Stimulated activated CD4-positive, alpha-beta T cell treated with anti-CD3 and anti-CD28 coated beads, Interleukin-12 subunit alpha, Interleukin-12 subunit beta, amount 100 ng/mL, for 48 hours (primary cell): ENCODE measurements at regions not wholly inside any gene's neighbourhood (a gene's known extent, or its start where the extent isn't known, plus 50 kb on each side); places are given as distances from the start of the nearest gene placed in this dataset.

Source experiments
- DNase-seq, 3 donors: peaks; one replicate each; pipeline ENCODE4 v3.0.0-alpha.2; 2020; ENCODE audit warnings: low read depth in 2 of 3, low spot score in 1 of 3

DNA sequence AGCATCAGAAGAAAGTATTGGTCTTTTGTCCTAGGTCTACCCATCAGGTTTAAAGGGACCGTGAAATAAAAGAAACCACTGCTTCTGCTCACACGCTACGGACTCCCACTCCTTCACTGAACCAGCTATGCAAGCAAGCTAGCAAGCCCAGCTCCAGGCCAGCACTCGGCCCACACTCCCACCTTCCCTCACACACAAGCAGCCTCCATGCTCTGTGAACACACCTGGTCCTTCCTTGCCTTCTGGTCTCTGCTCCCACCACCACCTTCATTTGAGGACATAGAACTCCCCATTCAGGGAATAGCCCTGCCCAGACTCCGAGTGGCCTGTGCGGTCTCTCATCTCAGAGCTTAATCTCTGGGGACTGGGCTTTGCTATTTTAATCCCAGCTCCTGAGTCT lies 436.4 kb upstream of the CDH4 start:
- no peak for DNase-seq

DNA sequence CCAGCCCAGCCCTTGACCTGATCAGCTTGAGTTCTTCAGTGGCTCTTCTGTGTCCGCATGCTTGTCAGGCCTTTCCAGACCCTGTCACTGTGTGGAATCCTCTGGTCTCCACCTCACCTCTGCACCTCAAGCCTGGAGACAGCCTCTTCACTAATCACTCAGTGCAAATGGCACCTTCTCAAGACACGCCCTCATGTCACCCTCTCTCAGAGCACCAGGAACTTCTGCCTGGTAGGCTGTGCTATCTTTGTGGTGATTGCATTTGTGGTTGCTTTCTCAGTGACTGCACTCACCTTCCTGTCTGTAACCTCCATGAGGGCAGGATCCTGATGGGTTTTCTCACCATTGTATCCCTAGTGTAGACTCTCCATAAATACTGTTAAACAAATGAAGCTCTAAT lies 435.2 kb upstream of the CDH4 start:
- DNase-seq: no peak

DNA sequence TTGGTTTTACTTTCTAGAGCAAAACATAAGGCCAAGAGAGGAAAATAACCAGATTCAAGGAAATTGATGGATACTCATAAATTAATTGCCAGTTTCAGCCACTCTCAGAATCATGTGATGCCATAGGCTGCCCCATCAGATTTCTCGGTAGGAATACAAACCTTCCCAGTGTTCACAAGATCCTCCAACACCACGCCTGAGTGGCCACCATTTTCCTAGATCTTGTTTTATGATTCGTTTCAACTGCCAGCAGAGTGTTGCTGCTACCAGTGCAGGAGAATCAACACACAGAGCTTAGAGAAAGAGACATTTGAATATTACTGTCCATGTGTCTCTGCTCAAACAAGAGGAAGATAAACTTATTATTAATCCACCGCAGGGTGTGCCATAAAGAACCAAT lies 434.2 kb upstream of the CDH4 start:
- no peak for DNase-seq

DNA sequence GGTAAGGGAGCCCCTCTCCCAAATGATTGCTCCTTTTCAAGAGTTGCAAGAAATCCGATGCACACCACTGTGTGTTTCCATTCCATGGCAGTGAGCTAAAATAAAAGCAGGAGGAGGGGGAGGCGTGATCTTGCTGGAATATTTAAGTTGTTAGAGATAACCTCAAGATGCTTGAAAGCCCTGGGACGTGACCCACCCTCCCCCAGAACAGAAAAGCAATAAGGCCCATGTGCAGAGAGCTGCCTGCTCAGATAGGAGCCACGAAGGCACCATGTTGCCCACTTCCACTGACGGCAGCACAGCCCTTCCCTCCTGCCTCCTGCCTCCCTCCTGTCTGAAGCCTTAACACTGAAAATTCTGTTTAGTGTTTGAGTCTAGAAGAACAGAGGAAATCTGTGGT lies 432.6 kb upstream of the CDH4 start:
- no peak for DNase-seq

DNA sequence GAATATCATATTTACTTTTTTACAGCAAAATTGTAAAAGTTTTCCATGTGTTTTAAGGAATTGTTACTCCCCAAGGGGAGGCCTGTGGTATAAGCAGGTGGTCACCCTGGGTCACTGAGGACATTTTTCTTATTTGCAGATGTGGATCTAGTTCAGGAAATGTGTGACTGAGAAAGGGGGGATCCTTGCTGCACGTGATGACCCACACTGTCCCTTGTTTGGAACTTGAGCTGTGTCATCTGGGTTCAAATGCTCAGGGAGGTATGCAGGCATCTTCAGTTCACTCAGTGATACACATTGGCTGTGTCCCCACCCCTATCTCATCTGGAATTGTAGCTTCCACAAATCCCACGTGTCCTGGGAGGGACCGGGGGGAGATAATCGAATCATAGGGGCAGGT lies 431.9 kb upstream of the CDH4 start:
- DNase-seq: no peak

DNA sequence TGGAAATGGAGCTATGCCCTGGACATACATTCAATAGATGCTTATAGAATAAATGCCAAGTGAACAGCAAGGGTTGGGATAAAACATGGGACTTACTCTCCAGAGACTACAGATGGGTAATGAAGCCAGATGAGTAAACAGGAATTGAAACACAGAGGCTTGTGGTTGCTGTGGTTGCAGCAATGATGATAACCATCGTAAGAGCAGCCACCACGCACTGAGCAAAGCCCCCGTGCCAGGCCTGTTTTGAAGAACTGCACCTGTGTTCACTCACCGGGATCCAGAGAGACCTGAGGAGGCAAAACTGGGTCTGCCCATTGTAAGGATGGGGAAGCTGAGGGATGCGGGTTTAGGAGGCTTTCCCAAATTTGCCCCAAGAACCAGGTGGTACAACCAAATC lies 431.1 kb upstream of the CDH4 start:
- no peak for DNase-seq

DNA sequence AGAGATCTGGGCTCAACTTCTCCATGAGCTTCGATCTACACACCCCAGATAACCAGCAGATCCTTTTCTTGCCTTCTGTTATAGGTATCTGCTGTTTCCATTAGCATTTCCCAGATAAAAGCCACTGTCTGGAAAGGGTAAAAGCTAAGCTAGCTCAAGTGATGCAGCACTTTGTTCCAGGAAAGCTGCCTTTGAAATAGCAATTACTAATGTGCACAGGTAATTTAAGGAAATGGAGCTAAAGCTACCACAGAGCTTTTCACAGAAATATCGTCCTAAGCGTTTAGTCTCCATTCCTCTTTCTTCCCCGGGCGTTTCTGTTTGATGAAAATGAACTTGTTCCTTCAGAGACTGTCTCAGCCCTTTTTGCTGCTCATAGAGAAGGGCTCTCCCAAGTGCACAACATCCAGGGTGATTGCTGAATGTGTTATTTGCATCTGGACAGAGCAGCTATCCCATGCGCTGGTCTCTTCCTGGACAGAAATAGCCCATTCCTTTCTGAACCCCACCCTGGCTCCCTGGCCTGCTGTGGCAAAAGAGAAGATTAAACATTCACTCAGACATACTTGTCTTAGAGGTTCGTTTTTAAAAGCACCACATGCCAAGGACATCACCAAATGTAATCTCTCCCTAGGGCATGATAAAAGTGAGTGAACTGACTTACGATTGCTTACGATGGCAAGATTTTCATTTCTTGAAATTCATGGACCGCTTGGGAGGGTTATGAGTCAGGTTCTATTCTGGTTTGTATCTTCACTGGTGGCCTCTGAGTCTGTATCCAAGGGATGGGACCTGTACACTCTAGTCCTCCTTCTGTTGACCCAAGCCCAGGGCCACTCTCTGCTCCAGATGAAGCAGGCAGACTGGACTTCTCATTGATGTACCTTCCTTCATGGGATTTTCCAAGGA lies 429.1 kb upstream of the CDH4 start:
- no peak for DNase-seq

DNA sequence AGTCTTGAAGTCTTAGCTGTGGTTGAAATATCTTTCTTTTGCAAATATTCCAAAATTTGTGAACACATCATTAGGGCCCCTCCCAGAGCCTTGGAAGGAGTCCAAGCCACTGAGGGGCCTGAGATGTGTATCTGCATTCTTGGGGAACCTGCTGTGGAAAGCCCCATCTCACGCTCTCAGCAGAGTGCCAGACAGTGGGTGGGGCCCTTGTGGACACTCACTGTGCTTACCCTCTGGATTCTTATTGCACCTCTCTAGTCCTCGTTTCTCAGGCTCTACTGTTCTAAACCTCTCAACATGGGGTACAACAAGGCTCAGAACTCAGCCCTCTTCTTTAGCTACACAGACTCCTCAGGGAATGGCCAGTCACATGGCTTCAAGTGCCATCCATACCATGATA lies 416.2 kb upstream of the CDH4 start:
- no peak for DNase-seq

DNA sequence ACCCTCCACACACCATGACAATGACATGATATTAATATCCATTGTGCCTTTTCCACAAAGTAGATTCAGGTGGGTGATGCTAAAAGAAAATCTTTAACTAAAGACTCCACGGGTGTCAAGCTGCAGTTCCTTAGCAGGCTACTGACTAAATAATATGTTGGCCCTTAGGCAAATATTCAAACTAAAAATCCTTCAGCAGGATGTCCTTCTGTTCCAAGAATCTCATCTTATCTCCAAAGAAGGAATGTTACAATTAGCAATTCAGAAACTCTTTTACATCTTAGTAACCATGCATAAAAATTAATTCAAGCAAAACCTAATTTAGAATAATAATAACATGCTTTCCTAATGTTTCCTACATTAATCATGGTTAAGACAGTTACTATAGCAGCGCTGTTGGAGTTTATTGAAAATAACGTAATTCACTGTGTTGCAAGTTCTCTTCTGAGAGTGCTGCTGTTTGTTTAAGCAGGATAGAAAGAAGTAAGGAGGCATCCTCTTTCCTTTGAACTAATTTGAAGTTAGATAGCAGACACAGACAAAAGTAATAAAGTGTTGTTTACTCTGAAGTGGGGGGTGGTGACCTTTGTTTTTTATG lies 414.8 kb upstream of the CDH4 start:
- no peak for DNase-seq

DNA sequence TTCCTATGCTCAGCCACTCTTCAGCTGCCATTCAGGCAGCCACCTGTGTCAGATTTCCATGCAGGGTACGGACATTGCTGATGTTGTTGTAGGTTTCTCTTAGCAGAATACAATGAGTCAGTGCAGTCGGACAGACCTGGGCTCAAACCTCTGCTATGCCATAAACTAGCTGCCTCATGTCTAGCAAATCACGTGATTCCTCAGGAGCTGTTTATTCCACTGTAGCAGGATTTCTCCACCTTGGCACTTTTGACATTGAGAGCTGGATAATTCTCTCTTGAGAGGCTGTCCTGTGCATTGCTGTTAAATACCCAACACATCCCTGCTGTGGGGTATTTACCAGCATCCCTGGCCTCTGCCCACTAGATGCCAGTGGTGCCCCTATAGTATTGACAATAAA lies 413.8 kb upstream of the CDH4 start:
- DNase-seq: no peak

DNA sequence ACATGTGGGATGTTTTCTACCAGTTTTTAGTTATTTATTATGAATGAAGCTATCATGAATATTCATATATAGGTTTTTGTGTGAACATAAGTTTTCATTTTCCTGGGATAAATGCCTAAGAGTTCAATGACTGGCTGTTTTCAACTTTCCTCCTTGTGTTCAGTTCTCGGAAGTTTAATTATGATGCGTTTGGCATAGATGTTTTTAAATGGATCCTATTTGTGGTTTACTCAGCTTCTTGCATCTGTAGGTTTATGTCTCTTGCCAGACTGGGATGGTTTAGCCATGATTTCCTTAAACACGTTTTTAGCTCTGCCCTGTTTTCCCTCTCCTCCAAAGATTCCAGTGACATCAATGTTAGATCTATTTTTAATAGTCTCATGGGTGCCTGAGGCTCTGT lies 411.1 kb upstream of the CDH4 start:
- no peak for DNase-seq

DNA sequence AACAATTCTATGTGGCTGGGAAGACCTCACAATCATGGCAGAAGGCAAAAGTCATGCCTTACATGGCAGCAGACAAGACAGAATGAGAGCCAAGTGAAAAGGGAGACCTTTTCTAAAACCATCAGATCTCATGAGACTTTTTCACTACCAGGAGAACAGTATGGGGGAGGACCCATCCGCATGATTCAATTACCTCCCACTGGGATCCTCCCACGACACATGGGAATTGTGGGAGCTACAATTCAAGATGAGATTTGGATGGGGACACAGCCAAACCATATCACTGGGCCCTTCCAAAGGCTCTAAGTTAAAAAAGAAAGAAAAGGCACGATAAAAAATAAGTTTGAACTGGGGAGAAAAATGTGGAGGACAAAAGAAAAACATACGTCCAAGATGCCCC lies 406.9 kb upstream of the CDH4 start:
- no peak for DNase-seq

DNA sequence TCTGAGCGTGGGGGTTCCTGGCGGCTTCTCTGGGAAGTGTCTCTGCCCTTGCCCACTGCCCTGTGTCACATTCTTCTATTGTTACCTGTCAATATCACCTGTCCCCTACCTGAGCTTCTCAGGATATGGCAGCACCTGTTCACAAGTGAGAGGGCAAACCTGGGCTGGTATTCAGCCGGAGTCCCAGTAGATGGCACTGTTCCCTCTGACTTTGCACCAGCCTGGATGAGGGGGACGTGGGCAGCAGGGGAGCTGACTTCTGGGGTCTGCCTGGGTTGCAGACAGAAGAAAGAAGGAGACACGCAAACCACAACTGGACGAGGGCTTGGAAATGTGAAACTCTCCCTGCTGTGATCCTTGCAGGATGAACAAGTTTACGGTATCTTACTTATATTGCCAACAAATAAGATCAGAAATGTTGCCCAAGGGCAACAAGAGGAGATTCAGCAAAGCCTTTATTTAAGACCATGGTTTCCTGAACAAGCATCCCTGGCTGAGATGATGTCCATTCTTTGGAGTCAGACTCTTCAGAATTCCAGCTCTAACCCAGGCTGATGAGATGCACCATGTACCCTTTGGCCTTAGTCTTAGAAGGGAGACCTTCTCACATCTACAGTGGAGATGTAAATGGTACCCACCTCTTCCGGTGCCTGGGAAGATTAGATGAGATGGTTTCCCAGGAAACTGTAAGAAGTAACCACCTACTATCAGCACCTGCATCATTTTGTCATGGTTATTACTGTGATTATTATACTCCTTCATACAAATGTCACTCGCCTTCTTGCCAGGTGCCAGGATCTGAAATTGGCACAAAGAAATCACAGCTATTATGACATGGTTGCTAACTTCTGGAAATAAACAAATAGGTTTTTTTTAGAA lies 400.0 kb upstream of the CDH4 start:
- no peak for DNase-seq

DNA sequence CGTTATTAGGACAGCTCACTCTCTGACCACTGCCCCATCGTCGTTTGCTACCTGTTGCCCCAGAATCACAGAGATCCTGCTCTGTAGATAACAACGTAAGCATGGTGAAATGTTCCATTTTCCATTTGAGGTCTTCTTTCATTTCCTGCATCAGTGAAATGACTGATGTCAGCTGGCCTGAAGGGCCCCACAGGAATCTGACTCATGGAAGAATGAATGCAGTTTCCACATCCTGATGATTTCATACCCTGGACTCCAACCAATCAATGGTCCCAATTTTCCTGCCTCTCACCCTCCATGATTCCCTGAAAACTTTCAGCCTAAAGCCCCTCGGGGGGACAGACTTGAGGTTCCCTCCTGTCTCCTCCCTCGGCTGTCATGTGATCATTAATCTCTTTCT lies 394.4 kb upstream of the CDH4 start:
- DNase-seq: no peak

DNA sequence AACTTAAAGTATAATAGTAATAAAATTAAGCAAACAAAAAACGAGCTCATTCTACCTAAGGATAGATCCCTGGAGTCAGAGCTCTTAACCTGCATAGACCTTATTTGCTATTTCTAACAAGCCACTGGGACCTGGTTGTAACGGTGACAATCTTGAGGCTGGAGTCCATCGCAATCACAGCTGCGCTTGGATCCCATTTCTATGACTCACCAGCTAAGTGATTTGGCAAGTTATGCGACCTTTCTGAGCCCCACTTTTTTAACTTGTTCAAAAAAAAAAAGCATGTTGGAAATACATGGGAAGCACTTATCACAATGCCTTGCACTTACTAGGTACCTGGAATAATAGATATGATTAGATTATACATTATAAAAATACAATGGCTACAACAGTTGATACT lies 389.5 kb upstream of the CDH4 start:
- DNase-seq: no peak

DNA sequence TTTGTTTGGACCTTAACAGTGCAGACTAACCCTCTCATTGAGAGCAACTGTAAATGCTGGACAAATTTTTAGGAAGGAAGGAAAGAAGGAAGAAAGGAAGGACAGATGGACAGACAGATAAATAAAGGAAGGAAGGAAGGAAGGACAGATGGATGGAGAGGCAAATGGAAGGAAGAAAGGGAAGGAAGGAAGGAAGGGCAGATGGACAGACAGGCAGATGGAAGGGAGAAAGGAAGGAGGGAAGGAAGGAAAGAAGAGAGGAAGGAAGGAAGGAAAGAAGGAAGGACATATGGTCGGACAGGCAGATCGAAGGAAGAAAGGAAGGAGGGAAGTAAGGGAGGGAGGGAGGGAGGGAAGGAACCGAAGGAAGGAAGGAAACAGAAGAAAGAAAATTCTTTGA lies 388.5 kb upstream of the CDH4 start:
- DNase-seq: no peak

DNA sequence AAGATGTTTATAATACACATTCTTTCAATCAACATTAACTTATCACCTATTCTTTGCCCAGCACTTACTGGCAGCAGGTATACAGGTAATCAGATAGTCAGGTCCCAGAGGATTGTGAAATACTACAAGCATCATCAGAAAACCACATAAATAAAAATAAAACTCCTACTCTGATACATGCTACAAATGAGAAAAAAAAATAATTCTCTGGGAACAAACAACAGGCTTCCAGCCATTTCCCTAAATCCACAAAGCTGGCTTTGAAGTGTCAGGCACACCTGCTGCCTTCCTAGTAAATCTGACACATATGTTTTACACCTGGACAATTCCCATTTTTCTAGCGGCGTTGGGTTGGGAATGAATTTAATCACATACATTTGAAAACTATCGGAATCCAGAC lies 384.5 kb upstream of the CDH4 start:
- no peak for DNase-seq

DNA sequence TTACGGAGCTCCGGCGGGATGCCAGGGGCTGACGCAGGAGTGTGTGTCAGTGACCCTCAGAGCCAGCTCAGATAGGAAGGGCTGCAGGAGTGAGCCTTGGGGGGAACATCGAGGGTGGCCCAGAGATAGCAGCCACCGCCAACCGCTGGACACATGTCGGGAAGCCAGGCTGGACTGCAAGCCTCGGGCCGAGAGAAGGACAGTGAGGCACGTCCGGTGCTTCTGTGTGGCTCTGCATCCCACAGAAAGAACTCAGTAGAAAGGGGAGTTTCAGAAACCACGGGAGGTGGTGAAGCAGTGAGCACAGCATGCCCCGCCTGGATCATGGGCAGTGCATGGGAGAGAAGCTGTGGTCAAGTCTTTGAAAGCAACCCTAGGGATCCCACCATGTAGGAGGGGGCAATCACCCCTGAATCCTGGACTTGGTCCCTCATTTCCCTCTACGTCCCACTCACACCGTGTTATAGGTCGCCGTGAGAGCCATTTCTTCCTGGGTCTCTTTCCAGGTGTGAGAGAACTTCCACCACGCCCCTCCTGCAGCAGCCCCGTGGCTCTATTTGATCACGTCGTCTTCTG lies 383.7 kb upstream of the CDH4 start:
- no peak for DNase-seq

DNA sequence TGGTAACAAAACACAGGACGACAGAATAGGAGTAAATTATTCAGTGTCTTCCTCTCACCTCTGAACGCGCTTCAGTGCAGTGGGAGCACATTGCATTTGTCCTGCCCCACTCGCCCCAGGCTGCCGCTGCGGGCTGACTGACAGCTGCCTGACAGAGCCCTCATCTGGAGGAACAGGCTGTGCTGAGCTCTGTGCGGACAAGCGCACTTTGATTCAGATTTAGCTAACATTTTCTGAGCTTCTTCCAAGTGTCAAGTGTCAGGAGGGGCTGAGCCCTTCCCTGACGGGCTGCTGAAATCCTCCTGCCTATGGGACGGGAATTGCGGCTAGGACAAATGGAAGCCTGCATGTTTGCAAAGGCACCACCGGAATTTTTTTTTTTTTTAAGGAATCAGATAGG lies 383.0 kb upstream of the CDH4 start:
- DNase-seq: no peak

DNA sequence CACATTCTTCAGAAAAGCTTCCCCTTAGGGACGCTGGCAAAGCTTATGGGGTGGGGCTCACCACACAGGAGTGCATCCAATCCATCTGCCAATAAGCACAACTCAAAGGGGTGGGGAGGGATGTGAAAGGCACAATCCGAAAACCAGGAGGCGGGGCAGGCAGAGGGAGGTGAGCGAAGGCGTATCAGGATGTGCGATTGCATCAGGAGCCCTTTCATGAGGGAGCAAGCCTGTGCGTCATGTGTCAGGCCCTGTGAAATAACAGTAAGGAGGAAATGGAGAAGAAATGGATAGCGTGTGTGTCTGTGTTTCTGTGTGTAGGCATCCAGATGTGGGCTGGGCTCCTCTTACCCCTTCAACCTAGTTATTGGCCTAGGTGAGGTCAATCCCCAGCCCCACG lies 382.4 kb upstream of the CDH4 start:
- DNase-seq: no peak

DNA sequence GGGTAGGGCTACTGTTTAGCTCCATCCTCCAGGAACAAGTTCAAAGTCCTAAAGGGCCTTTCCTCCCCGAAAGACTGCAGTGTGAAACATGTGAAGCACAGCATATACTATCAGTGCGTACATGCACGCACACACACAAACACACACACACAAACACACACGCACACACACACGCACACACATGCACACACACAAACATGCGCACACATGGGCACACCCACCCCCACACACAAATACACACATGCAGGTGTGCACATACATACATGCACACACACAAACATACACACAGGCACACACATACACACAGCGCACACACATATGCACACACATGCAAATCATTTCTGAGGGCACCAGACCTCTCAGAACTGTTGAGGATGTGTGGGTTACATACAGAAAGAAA lies 382.0 kb upstream of the CDH4 start:
- no peak for DNase-seq

DNA sequence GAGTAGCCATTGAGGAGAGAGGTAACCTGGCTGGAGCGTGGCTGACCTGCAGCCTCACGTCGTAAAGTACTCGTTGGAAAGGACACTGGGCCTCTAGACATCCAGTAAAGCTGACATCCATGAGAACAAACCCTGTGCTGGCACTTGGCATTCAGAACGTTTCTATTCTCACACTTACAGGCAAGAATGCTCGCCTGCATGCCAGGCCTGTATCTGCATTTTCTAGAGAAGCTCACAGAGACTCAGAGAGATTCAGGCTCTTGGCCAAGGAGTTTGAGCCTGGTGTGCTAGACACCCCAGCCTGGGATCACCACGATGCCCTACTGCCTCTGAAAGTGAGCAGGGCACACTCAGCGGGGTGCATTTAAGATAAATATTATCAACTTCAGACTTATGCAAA lies 379.8 kb upstream of the CDH4 start:
- DNase-seq: no peak
